ENCODE measurements at regions not wholly inside any gene's neighbourhood (a gene's known extent, or its start where the extent isn't known, plus 50 kb on each side); places are given as distances from the start of the nearest gene placed in this dataset.

- no peak for TF ChIP-seq CTCF (IDR thresholded peaks at IDR 0.05 in 8 of 11, conservative IDR thresholded peaks at IDR 0.05 in 3 of 11)
- TF ChIP-seq POLR2A (IDR thresholded peaks at IDR 0.05): no peak
Measured at GRCh38 chr2:54377901-54378493, 78.1 kb upstream of the SPTBN1 start.

All from spleen (tissue), 7 donors.